SK-N-MC (cell line): ENCODE measurements at regions not wholly inside any gene's neighbourhood (a gene's known extent, or its start where the extent isn't known, plus 50 kb on each side); places are given as distances from the start of the nearest gene placed in this dataset.

ENCODE experiments used
- EZH2 ChIP-seq: fragments of 200-600 bp; sonication (generic); IDR thresholded peaks from one replicate; pipeline ENCODE4 v1.6.1; 2017; ENCODE audit warnings: antibody characterized with exemption
- FOXP2 ChIP-seq: optimal IDR thresholded peaks from 2 replicates; pipeline ENCODE3; 2011; ENCODE audit warnings: mild to moderate bottlenecking, moderate library complexity; ENCODE audit not compliant: insufficient read depth; ENCODE audit errors: extremely low read length, control extremely low read depth
- POLR2AphosphoS5 ChIP-seq: IDR thresholded peaks from 2 replicates; pipeline ENCODE4 v1.6.1; 2012; ENCODE audit warnings: mild to moderate bottlenecking, low read depth, low read length, borderline replicate concordance

GRCh38 chr10:130960531-130960930 lies 351.0 kb downstream of the TCERG1L start:
- TF ChIP-seq POLR2AphosphoS5 (no peak), FOXP2 (no peak), EZH2 (no peak)
